Thymus (tissue), 11 donors: ENCODE measurements at regions not wholly inside any gene's neighbourhood (a gene's known extent, or its start where the extent isn't known, plus 50 kb on each side); places are given as distances from the start of the nearest gene placed in this dataset.

Experiments used
- DNase-seq, 9 donors: peaks; one replicate each; pipeline ENCODE4 v3.0.0-alpha.2; 2013; ENCODE audit warnings: low spot score in 9 of 9, low read depth in 6 of 9, missing footprints in 1 of 9
- H3K27ac ChIP-seq, 2 donors: one replicate each; pipeline ENCODE4 v1.5.1; 2013; ENCODE audit warnings: control low read depth in 1 of 2, low read depth in 1 of 2, low read length in 1 of 2, mild to moderate bottlenecking in 1 of 2, moderate library complexity in 1 of 2
- H3K27me3 ChIP-seq, 2 donors: one replicate each; pipeline ENCODE4 v1.5.1; 2013; ENCODE audit warnings: low read length in 1 of 2; ENCODE audit not compliant: control insufficient read depth in 2 of 2, insufficient read depth in 1 of 2
- H3K36me3 ChIP-seq, 2 donors: one replicate each; pipeline ENCODE4 v1.5.1; 2013; ENCODE audit warnings: low read length in 1 of 2, mild to moderate bottlenecking in 1 of 2, moderate library complexity in 1 of 2; ENCODE audit not compliant: control insufficient read depth in 2 of 2, insufficient read depth in 2 of 2
- H3K4me1 ChIP-seq, 2 donors: one replicate each; pipeline ENCODE4 v1.5.1; 2013; ENCODE audit warnings: low read length in 2 of 2; ENCODE audit not compliant: control insufficient read depth in 2 of 2, insufficient read depth in 2 of 2
- H3K4me3 ChIP-seq, 2 donors: one replicate each; pipeline ENCODE4 v1.5.1; 2013; ENCODE audit warnings: low read length in 2 of 2, control low read depth in 1 of 2, mild to moderate bottlenecking in 1 of 2
- H3K9me3 ChIP-seq, 2 donors: one replicate each; pipeline ENCODE4 v1.5.1; 2013; ENCODE audit warnings: low read length in 1 of 2, mild to moderate bottlenecking in 1 of 2; ENCODE audit not compliant: control insufficient read depth in 2 of 2, insufficient read depth in 1 of 2
- WGBS: extraction: QIAGEN DNeasy Blood & Tissue Kit; methylation state at CpG from one replicate; pipeline ENCODE4 v1.1.7; 2013; 5-methylcytosine and 5-hydroxymethylcytosine counted together
- donor health status: healthy.

DNA sequence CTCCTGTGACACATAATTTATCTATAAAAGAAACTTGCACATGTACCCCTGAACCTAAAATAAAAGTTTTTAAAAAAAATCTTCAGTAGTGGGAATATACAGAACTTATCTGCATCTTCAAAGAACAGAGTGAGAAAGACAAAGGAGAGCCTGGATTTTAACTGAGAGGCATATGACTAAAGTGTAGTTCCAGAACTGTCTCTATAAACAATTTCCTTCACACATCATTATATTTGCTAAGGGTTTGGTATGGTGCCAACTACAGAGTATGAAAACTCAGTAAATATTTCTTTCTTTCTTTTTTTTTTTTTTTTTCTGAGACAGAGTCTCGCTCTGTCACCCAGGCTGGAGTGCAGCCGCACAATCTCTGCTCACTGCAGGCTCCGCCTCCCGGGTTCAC, 49.9 kb upstream of the NFKB1 start:
- H3K27me3 ChIP-seq, result no peaks in the 10 kb centered on the region
- no peak overlapping the region for H3K4me3 ChIP-seq
- no peak for DNase-seq
- H3K4me1 ChIP-seq, result no peaks in the 10 kb centered on the region
- H3K27ac ChIP-seq, result no peak overlapping the region
- no peaks in the 10 kb centered on the region for H3K9me3 ChIP-seq
- no peaks in the 10 kb centered on the region for H3K36me3 ChIP-seq
- 98% methylated on average over 4 of the region's 4 CpGs for WGBS
